OCI-LY1 (cell line): ENCODE measurements at regions not wholly inside any gene's neighbourhood (a gene's known extent, or its start where the extent isn't known, plus 50 kb on each side); places are given as distances from the start of the nearest gene placed in this dataset.

Experiments
- H2AFZ ChIP-seq: fragments of 200-600 bp; sonication (generic), shearing (Covaris generic); 2 replicates; pipeline ENCODE4 v1.6.0; 2014; ENCODE audit warnings: antibody characterized with exemption, mild to moderate bottlenecking, low read length
- H3F3A ChIP-seq: fragments of 200-600 bp; sonication (generic), shearing (Covaris generic); 2 replicates; pipeline ENCODE4 v1.6.0; 2014; ENCODE audit warnings: mild to moderate bottlenecking, antibody characterized with exemption, low read length, moderate library complexity; ENCODE audit not compliant: insufficient read depth
- H3K27ac ChIP-seq: fragments of 200-600 bp; sonication (generic); 2 replicates; pipeline ENCODE4 v1.5.1; 2014; ENCODE audit warnings: low read length, mixed run types, mild to moderate bottlenecking, low read depth; ENCODE audit not compliant: poor library complexity, severe bottlenecking
- H3K27me3 ChIP-seq: fragments of 200-600 bp; sonication (generic); 2 replicates; pipeline ENCODE4 v1.6.0; 2014; ENCODE audit warnings: antibody characterized with exemption, mild to moderate bottlenecking, low read length, moderate library complexity; ENCODE audit not compliant: insufficient read depth
- H3K36me3 ChIP-seq: fragments of 200-600 bp; sonication (generic); 2 replicates; pipeline ENCODE4 v1.6.1; 2014; ENCODE audit warnings: mild to moderate bottlenecking, antibody characterized with exemption, low read length, moderate library complexity, mixed read lengths; ENCODE audit not compliant: insufficient read depth
- H3K4me1 ChIP-seq: fragments of 200-600 bp; sonication (generic); 2 replicates; pipeline ENCODE4 v1.5.1; 2014; ENCODE audit warnings: mild to moderate bottlenecking, low read length, moderate library complexity; ENCODE audit not compliant: insufficient read depth, severe bottlenecking
- H3K4me2 ChIP-seq: fragments of 200-600 bp; sonication (generic), shearing (Covaris generic); 2 replicates; pipeline ENCODE4 v1.6.1; 2014; ENCODE audit warnings: low read length
- H3K4me3 ChIP-seq: fragments of 200-600 bp; sonication (generic); 2 replicates; pipeline ENCODE4 v1.5.1; 2014; ENCODE audit warnings: low read length, low read depth, mild to moderate bottlenecking, mixed read lengths; ENCODE audit not compliant: poor library complexity, severe bottlenecking
- H3K79me2 ChIP-seq: fragments of 200-600 bp; shearing (Covaris generic); 2 replicates; pipeline ENCODE4 v1.6.1; 2016; ENCODE audit warnings: mixed run types, low read length, mixed read lengths; ENCODE audit not compliant: insufficient read depth
- H3K9ac ChIP-seq: fragments of 200-600 bp; sonication (generic), shearing (Covaris generic); 2 replicates; pipeline ENCODE4 v1.6.1; 2014; ENCODE audit warnings: mild to moderate bottlenecking, low read length, mixed read lengths
- H3K9me2 ChIP-seq: fragments of 200-600 bp; sonication (generic), shearing (Covaris generic); 2 replicates; pipeline ENCODE4 v1.6.1; 2014; ENCODE audit warnings: low read depth, mild to moderate bottlenecking, low read length, mixed read lengths
- H3K9me3 ChIP-seq: fragments of 200-600 bp; shearing (Covaris generic); 2 replicates; pipeline ENCODE4 v1.6.1; 2014; ENCODE audit warnings: low read length, mixed read lengths
- H4K20me1 ChIP-seq: fragments of 200-600 bp; sonication (generic), shearing (Covaris generic); 2 replicates; pipeline ENCODE4 v1.6.0; 2016; ENCODE audit warnings: mild to moderate bottlenecking, low read length; ENCODE audit not compliant: insufficient read depth
- EZH2 ChIP-seq: fragments of 200-600 bp; sonication (generic), shearing (Covaris generic); IDR thresholded peaks from 2 replicates; pipeline ENCODE4 v1.8.0; 2017; ENCODE audit warnings: borderline replicate concordance, mixed run types, mild to moderate bottlenecking, antibody characterized with exemption, low read length, moderate library complexity, mixed read lengths
- TF ChIP-seq, protein P1 (sequence below): fragments of 200-600 bp; sonication (generic), shearing (Covaris generic); IDR thresholded peaks from 2 replicates; pipeline ENCODE4 v1.5.1; 2017; ENCODE audit warnings: mild to moderate bottlenecking, antibody characterized with exemption, low read length, moderate library complexity, mixed read lengths

DNA sequence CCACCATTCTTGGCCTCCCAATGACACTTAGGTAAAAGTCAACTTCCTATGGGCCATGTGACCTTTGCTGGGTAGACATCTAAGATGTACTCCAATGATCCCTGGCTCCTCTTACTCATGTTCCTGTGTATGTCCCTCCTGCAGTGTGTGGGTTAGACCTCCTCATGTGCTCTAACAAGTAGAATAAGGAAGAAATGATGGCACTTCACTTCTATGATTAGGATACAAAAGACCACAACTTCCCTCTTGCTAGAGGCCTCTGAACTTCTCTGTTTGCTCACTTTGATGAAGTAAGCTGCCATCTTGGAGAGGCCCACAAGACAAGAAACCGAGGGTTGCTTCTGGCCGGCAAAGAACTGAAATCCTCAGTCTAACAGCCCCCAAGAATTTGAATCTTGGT, 131.8 kb downstream of the TAF11L14 start:
- TF ChIP-seq EZH2: no peak
- H3K27me3 ChIP-seq: no peaks in the 10 kb centered on the region
- H3F3A ChIP-seq: no peaks in the 10 kb centered on the region
- H4K20me1 ChIP-seq: no peaks in the 10 kb centered on the region
- H2AFZ ChIP-seq: no peak overlapping the region
- H3K79me2 ChIP-seq: no peaks in the 10 kb centered on the region
- no peak overlapping the region for H3K4me3 ChIP-seq
- no peaks in the 10 kb centered on the region for H3K4me1 ChIP-seq
- no peak overlapping the region for H3K4me2 ChIP-seq
- no peak overlapping the region for H3K9ac ChIP-seq
- H3K27ac ChIP-seq: no peak overlapping the region
- H3K9me2 ChIP-seq: no peaks in the 10 kb centered on the region
- H3K36me3 ChIP-seq: no peaks in the 10 kb centered on the region
- H3K9me3 ChIP-seq: no peaks in the 10 kb centered on the region

DNA sequence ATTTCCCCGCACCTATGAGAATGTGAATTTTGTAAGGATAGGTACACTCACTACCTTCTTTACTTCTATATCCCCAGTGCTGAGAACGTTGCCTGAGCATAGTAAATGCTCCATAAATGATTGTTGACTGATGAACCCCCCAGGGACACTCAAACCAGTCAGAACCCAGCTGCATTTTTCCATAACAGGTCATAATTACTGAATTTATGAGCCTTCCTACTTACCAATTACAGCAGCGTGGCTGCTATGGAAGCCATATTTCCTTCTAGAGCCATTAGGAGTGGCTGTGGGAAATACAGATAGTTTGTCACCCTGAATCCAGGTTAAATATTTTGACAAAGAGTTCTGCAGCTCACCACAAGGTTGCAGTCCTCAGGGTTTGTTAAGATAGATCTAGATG, 135.0 kb downstream of the TAF11L14 start:
- H3K4me3 ChIP-seq: no peak overlapping the region
- no peaks in the 10 kb centered on the region for H3K79me2 ChIP-seq
- H3K36me3 ChIP-seq: no peaks in the 10 kb centered on the region
- no peak overlapping the region for H2AFZ ChIP-seq
- no peaks in the 10 kb centered on the region for H3F3A ChIP-seq
- H3K27ac ChIP-seq: no peak overlapping the region
- H3K4me1 ChIP-seq: no peaks in the 10 kb centered on the region
- no peaks in the 10 kb centered on the region for H3K9me2 ChIP-seq
- H3K9me3 ChIP-seq: no peaks in the 10 kb centered on the region
- no peak overlapping the region for H3K4me2 ChIP-seq
- H3K27me3 ChIP-seq: no peaks in the 10 kb centered on the region
- H4K20me1 ChIP-seq: no peaks in the 10 kb centered on the region
- no peak for TF ChIP-seq EZH2
- TF ChIP-seq, protein P1, sequence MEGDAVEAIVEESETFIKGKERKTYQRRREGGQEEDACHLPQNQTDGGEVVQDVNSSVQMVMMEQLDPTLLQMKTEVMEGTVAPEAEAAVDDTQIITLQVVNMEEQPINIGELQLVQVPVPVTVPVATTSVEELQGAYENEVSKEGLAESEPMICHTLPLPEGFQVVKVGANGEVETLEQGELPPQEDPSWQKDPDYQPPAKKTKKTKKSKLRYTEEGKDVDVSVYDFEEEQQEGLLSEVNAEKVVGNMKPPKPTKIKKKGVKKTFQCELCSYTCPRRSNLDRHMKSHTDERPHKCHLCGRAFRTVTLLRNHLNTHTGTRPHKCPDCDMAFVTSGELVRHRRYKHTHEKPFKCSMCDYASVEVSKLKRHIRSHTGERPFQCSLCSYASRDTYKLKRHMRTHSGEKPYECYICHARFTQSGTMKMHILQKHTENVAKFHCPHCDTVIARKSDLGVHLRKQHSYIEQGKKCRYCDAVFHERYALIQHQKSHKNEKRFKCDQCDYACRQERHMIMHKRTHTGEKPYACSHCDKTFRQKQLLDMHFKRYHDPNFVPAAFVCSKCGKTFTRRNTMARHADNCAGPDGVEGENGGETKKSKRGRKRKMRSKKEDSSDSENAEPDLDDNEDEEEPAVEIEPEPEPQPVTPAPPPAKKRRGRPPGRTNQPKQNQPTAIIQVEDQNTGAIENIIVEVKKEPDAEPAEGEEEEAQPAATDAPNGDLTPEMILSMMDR: no peak
- H3K9ac ChIP-seq: no peak overlapping the region

DNA sequence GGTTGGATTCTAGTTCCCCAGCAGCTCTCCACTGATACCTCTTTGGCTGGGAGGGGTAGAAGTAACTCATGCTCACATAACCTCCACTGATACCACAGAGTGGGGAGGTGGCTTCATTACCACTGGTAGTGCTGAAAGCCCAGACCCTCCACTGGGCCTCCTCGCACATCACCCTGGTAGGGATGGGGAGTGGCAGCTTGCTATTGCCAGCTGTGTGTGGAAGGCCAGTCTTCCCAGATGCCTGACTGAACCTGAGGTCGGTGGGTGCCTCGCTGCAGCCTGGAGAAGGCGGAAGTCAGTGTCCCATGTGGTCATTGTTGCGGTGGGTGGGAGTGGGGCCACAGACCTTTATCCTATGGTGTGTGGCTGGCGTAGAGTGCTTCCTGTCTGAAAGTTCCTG, 138.0 kb downstream of the TAF11L14 start:
- H3F3A ChIP-seq: no peaks in the 10 kb centered on the region
- no peak overlapping the region for H3K4me2 ChIP-seq
- no peaks in the 10 kb centered on the region for H3K9me3 ChIP-seq
- no peaks in the 10 kb centered on the region for H3K79me2 ChIP-seq
- no peaks in the 10 kb centered on the region for H4K20me1 ChIP-seq
- H2AFZ ChIP-seq: no peak overlapping the region
- no peaks in the 10 kb centered on the region for H3K4me1 ChIP-seq
- no peak overlapping the region for H3K9ac ChIP-seq
- no peaks in the 10 kb centered on the region for H3K27me3 ChIP-seq
- H3K4me3 ChIP-seq: no peak overlapping the region
- no peak overlapping the region for H3K27ac ChIP-seq
- TF ChIP-seq, protein P1: no peak
- no peak for TF ChIP-seq EZH2
- no peaks in the 10 kb centered on the region for H3K9me2 ChIP-seq
- H3K36me3 ChIP-seq: no peaks in the 10 kb centered on the region

DNA sequence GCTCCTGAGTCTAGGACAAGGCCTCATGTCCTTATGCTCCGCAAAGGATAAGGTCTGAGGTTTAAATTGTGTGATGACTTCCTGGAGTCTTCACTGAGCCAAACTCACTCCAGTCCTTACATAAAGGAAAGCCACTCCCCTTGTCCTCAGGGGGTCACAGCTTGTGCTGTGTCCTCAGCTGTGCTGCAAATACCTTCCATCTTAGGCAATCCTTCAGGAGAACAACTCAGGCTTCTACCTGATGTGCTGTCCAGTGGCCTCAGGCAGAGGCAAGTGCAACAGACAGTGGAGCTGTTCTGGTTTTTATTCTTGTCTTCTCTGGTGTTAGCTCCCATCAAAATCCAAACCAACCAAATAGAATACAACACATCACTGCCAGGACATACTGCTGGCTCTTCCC, 151.5 kb downstream of the TAF11L14 start:
- no peak overlapping the region for H3K9ac ChIP-seq
- no peak for TF ChIP-seq EZH2
- TF ChIP-seq, protein P1: no peak
- no peaks in the 10 kb centered on the region for H3K27me3 ChIP-seq
- H3K4me2 ChIP-seq: no peak overlapping the region
- H3F3A ChIP-seq: no peaks in the 10 kb centered on the region
- no peaks in the 10 kb centered on the region for H3K9me2 ChIP-seq
- H3K4me1 ChIP-seq: no peaks in the 10 kb centered on the region
- no peaks in the 10 kb centered on the region for H3K36me3 ChIP-seq
- H3K4me3 ChIP-seq: no peak overlapping the region
- no peak overlapping the region for H3K27ac ChIP-seq
- H4K20me1 ChIP-seq: no peaks in the 10 kb centered on the region
- H3K79me2 ChIP-seq: no peaks in the 10 kb centered on the region
- H3K9me3 ChIP-seq: no peaks in the 10 kb centered on the region
- no peak overlapping the region for H2AFZ ChIP-seq
